BJ (cell line): ENCODE measurements at regions not wholly inside any gene's neighbourhood (a gene's known extent, or its start where the extent isn't known, plus 50 kb on each side); places are given as distances from the start of the nearest gene placed in this dataset.
"Not testable (repeated sequence)": the region's sequence is repeated elsewhere in the genome, so short reads cannot be mapped to it uniquely, and the experiment has no call there.

Source experiments
- CTCF ChIA-PET: fragments of 350-600 bp; formaldehyde crosslinking; extraction: SDS; loops from one replicate; lab custom pipeline; 2021; ENCODE audit warnings: antibody characterized with exemption, inconsistent platforms; lab: Yijun Ruan, JAX
- POLR2A ChIA-PET: fragments of 300-600 bp; sonication (Branson Sonifier 250); formaldehyde crosslinking; extraction: SDS; loops from one replicate; lab custom pipeline; 2021; ENCODE audit warnings: antibody characterized with exemption; lab: Charles Lee
- DNase-seq: peaks from one replicate; pipeline ENCODE4 v3.0.0-alpha.2; 2011; ENCODE audit warnings: low read depth
- H3K27me3 ChIP-seq: 2 replicates; pipeline ENCODE4 v1.6.0; 2011; ENCODE audit warnings: low read length; ENCODE audit not compliant: control insufficient read depth, insufficient read depth
- H3K36me3 ChIP-seq: 2 replicates; pipeline ENCODE4 v1.5.1; 2011; ENCODE audit warnings: low read length; ENCODE audit not compliant: control insufficient read depth, insufficient read depth
- H3K4me3 ChIP-seq: 2 replicates; pipeline ENCODE4 v1.5.1; 2011; ENCODE audit warnings: low read depth, mild to moderate bottlenecking, control low read depth, low read length
- CTCF ChIP-seq: IDR thresholded peaks from 2 replicates; pipeline ENCODE4 v1.5.1; 2011; ENCODE audit warnings: low read depth, mild to moderate bottlenecking, control low read depth, inconsistent platforms, low read length, moderate library complexity; ENCODE audit not compliant: insufficient read depth

GRCh38 chr12:93996321-93996720 is 152.1 kb upstream of the PLXNC1 start:
- DNase-seq: no peak
- H3K4me3 ChIP-seq: no peak overlapping the region
- no peaks in the 10 kb centered on the region for H3K36me3 ChIP-seq
- ChIA-PET CTCF (interaction anchor here (1.3 kb wide), 1 partner anchor 79 kb away, joined by 5 read pairs; no protein-coding TSS in a partner anchor), POLR2A (no interaction called here)
- no peaks in the 10 kb centered on the region for H3K27me3 ChIP-seq
- TF ChIP-seq CTCF: no peak

- H3K27me3 ChIP-seq: no peaks in the 10 kb centered on the region
- POLR2A ChIA-PET: no interaction called here
- no peak for DNase-seq
- H3K36me3 ChIP-seq: no peaks in the 10 kb centered on the region
- no peak overlapping the region for H3K4me3 ChIP-seq
- CTCF ChIA-PET: no interaction called here
- no peak for TF ChIP-seq CTCF
These were observed 146.7 kb upstream of the PLXNC1 start for GRCh38 chr12:94001691-94002090.

- H3K36me3 ChIP-seq, H3K27me3 ChIP-seq, POLR2A ChIA-PET, DNase-seq, H3K4me3 ChIP-seq, CTCF ChIA-PET: not testable (repeated sequence)
These were observed 145.5 kb upstream of the PLXNC1 start for GRCh38 chr12:94002925-94003324.

- CTCF ChIA-PET: interaction anchor here (1.2 to 2.7 kb wide), 2 partner anchors 17 to 94 kb away, joined by 8 to 11 read pairs; no protein-coding TSS in a partner anchor
These were observed 140.5 kb upstream of the PLXNC1 start for GRCh38 chr12:94007833-94008232.

GRCh38 chr12:94010307-94010706 is 138.1 kb upstream of the PLXNC1 start:
- H3K27me3 ChIP-seq: no peaks in the 10 kb centered on the region
- ChIA-PET CTCF (interaction anchor here (0.6 kb wide), 1 partner anchor 92 kb away, joined by 3 read pairs; no protein-coding TSS in a partner anchor), POLR2A (no interaction called here)
- H3K4me3 ChIP-seq: no peak overlapping the region
- H3K36me3 ChIP-seq: no peaks in the 10 kb centered on the region
- TF ChIP-seq CTCF: no peak
- no peak for DNase-seq

More at GRCh38 chr12:94007833-94008232, 140.5 kb upstream of the PLXNC1 start:
- H3K27me3 ChIP-seq, H3K36me3 ChIP-seq, POLR2A ChIA-PET, DNase-seq, H3K4me3 ChIP-seq: not testable (repeated sequence)

- POLR2A ChIA-PET: no interaction called here
- H3K36me3 ChIP-seq: no peaks in the 10 kb centered on the region
- no peak overlapping the region for H3K4me3 ChIP-seq
- DNase-seq: no peak
- TF ChIP-seq CTCF: no peak
- CTCF ChIA-PET: interaction anchor here (1.5 kb wide), 1 partner anchor 21 kb away, joined by 3 read pairs; no protein-coding TSS in a partner anchor
- no peaks in the 10 kb centered on the region for H3K27me3 ChIP-seq
These were observed 136.3 kb upstream of the PLXNC1 start for GRCh38 chr12:94012071-94012470.
